ENCODE measurements at regions not wholly inside any gene's neighbourhood (a gene's known extent, or its start where the extent isn't known, plus 50 kb on each side); places are given as distances from the start of the nearest gene placed in this dataset.

DNA sequence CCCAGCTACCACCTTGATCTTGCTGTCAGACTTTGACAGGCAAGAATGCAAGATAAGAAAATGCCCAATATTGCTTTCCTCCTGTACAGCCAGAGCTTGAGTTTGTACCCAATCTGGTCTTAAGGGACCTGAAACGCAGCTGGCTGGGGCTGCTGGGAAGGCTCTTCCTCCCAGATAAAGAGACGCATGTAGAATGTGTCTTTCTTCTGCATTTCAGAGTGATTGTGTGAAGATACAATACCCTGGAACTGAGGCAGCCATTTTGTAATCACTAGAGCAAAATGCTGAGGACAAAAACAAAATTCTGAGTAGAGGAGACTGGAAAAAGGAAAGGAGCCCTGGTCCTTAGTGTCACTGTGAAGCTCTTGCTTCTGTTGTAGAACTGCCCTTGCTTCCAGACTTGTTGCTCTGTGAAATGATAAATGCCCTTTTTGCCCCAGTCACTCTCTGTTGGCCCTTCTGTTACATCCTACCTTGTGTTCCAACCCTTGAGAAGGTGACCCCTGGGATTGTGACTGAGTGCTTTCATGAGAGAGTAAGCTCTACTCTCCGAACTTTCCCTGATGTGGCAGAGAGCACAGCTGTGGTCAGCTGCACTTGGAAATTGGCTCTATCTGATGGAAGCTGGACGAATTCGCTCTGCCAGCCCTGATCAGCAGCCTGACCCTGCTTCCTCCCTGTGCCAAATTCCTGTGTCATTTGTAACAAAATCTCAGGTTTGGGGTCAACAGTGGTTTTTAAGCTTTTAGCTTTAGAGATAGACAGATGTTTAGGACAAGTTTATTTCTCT, 137.4 kb upstream of the RBMS1 start:
- no peak for DNase-seq (ENCODE audit: low read depth)

DNA sequence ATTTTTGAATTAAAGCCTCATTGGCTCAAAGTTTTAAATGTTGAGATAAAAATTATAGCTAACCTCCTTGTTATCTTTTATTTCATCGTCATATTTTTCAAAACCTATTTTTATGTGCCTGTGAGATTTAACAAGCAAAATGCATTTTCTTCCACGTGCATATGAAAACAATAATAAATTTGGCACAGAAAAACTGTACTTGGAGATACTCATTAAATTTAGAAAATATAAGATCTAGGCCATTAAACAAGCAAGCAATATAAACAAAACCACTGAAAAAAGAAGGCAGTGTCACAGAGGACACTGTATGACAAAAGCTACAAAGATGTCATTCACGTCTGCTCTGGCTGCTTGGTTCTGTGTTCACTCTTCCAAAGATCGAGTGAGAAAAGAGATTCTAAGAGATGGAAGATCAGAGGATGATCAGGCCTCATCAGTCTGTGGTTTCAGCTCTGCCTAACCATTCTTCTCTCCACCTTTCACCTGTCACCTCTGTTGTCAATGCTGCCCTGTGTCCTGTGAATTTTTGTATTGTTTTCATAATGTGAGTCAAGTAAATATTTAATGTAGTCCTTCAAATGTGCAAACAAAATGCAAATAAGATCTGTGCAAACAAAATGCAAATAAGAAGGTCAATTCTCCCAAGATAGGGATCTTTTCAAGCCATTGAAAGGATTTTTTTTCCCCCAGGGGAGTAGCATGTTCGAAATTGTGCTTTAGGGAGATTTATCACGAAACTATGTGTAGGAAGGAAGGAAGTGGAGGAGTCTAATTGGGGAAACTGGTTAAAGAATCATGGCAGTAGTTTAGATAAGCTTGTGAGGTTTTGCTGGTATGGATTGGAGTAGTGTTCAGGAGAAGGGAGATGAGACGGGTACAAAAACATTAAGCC, 138.7 kb upstream of the RBMS1 start:
- no peak for DNase-seq (ENCODE audit: low read depth)

DNA sequence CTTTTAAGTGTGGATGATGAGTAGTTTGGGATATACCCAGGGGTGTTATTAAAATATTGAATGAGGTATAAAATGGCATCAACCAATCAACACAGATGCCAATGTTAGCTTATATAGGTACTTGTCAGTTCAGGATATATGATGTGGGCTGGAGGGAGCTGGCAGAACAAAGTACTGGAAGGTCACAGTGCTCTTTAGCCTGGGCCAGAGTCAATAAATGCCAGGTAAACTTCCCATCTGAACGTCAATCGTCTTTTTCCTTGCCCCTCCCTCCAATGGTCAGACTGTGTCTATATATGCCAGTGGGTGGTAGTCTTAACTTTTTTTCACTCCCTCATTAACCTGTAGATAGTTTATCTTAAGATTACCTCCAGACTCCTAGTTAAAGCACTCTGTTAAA, 140.8 kb upstream of the RBMS1 start:
- no peak for DNase-seq (ENCODE audit: low read depth)

DNA sequence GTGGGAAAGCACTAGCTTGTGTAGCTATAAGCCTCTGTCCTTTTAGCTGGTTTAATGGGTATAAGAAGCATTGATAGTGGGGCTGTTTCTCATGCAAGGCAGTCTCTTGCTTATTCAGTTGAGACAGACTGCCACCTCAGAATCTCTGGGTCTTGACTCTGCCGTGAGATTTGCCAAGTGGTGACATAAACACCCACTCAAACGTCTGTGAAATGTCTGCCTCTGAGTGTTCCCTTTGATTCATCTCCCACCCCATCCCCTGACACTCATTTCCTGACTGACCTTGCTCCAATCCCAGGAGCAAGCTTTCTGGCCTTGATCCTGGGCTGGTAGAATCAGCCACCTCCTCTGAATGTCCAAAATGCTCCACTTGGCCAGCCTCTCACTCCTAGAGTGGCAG, 141.9 kb upstream of the RBMS1 start:
- no peak for DNase-seq (ENCODE audit: low read depth)

DNA sequence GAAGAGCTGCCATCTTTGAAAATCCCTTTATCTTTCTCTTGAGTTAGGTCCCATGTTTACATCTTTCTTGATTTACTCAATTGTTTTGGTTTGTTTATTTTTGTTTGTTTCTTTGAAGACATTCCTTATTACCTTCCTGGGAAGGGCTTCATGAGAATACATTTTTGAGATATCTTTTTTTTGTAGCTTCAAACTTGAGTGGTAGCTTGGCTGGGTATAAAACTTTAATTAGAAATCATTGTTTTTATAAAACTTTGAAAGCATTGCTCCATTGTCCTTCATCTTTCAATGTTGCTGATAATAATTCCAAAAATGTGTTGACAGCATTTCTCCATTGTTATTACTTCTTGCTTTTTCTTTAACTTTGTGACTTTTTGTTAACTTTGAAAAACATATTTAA, 145.9 kb upstream of the RBMS1 start:
- no peak for DNase-seq (ENCODE audit: low read depth)

DNA sequence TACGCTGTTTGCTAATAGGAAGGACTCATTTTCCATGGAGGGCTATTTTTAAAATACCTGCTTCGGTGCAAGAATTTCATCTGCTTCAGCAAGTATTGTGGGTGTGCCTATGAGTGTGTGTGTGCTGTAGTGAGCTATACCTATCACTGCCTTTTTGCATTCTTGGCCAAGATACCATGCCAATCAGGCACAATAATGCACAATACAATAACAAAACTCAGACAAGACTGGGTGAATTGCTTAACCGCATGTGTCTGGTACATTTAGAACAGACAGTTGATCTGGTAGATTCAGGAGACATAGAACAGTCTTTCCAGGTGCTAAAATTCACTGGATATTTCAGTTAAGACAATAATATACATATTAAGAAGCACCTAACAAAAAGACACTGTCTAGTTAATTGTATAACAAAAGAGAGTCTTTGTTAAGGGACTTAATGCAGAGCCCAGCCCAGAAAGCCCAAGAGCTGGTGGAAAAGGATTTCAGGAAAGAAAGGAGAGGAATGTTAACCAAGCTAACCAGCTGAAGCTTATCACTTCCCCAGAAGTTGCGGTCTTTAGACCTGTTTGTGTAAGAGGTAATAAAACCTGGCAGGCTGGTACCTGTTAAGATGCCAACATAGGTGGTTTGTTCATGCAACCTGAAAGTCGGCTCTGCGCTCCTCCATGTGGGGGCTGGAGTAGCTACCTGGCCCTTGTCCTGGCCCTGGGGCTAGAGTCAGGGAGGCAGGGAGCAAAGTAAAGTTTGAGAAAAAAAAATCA, 153.3 kb upstream of the RBMS1 start:
- no peak for DNase-seq (ENCODE audit: low read depth)

DNA sequence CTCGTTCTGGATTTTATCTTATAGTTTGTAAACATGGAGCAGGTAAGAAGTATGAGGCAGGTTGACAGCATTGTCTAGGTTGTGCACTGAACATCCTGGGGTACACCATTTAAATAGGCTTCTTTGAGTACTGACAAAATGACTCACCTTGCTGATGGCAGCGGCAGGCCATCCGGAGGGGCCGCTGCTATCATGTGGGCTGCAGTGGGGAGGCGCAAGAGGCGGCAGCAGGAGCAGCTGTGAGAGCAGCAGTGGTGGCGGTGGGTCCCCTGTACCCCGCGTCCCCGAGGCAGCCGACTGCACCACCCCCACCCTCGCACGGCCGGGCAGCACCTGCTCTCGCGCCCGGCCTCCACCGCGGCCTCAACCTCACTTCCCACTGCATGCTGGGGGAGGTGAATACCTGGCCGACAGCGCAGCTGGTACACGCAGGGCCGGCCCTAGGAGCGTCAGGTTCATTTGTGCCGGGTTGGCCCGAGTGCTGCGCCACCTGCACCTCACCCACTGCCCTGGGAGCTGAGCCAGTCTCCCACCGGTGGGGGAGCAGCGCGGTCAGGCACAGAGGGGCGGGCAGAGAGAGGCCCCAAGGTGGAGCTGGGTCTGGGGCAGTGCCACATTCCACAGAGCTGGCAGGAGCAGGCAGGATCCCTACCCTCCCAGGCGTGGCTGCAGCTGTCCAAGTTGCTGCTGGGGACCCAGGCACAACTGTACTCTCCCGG, 154.5 kb upstream of the RBMS1 start:
- no peak for DNase-seq (ENCODE audit: low read depth)

DNA sequence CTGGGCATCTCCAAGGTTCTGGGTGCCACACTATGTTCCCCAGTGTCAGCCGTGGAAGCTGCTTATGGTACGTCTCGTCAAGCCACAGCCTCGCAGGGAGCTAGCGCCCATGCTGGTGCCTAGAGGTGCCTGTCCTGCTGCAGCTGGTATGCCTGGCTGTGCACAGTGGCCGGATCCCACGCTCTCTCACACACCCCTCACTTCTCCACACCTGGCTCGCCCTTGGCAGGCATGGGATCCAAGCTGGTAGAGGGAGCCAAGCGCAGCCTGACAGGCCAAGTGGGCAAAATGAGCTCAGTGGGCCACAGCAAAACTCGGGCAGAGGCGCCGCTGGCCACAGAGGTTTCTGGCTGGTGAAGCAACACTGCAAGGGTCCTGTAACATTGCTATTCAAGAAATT, 156.1 kb upstream of the RBMS1 start:
- no peak for DNase-seq (ENCODE audit: low read depth)

DNA sequence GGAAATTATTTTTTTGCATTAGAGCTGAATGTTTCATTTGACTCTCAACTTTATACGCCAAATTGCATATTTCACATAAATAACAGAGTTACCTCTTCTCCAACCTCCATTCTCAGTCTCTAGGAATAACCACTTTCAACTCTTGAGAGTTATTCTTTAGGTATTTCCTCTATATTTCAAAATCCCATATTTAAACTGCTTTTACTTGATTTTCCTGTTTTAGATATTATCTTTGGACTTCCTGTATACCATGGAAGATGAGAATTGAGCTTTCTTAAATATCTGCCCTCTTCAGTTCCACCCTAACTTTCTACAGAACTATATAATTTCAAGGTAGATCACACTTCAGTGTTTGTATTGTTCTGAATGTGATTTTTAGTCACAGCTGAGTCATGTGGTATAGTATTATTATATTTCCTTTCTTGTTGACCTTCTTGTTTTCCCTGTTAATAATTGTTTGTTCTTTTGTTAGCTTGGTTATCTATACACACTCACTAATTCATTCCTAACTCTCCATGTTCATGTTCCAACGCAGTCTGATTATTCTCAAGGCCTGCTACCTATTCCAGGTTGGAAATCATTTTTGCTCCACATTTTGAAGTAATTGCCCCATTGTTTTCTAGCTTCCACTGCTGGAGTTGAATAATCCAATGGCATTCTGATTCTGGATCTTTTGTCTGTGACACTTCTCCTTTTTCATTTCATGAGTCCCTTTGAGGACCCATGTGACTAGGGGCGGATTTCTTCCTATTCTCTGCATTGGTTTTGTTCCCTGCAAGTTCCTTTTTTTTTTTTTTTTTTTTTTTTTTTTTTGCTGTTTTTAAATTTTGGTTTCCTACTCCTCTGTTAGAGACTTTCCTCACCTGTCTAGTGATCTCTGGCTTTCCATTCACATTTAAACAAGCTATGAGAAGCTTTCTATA, 156.8 kb upstream of the RBMS1 start:
- DNase-seq (ENCODE audit: low read depth): no peak

DNA sequence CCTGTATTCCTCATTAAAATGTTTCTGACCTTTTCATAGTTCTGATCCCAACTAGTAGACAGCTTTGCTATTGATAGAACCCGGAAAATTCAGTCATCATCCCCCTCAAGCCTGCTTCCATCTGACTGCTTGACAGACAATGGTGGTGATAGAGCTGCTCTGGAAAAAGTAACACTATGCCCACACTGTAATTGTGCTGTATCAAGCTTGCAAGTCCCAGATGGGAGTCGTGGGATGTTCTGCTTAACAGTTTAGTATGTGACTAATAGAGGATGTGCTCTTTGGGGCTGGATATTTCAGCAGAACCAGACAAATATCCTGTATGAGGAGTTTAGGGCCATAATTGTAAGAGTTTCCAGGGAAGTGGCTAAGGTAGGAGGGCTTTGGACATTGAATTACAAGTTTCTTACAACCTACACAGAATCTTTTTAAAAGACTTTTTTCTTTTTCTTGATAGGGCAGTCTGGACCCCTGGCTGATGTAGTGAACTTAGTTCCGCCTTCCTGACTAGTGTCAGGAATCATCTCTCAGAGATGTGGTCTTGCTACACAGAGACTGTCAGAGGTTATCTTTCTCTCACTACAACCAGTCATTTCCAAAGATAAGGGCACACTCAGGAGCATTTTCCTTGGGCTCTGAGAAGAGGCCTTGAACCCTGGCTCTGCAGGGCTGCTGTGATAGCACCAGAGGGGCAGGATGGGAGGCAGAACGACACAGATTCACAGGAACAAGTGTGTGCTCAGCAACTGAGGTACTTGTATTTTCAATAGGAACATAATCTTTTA, 158.0 kb upstream of the RBMS1 start:
- no peak for DNase-seq (ENCODE audit: low read depth)

DNA sequence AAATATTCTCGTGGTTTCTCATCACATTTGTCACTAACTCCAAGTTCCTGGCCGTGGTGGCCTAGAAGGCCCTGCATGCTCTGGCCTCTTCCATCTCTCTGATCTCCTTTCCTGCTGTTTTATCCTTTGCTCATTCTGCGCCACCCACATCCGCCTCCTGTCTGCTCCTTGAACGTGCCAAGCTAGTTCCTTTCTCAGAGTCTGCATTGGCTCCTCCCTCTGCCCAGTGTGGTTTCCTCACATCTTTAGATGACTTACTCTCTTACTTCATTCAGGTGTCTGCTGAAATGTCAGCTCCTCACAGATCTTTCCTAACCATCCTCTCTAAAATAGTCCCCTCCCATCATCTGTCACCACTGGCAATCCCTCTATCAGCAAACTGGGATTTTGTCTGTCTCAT, 158.6 kb upstream of the RBMS1 start:
- DNase-seq (ENCODE audit: low read depth): peak; percentile 45

DNA sequence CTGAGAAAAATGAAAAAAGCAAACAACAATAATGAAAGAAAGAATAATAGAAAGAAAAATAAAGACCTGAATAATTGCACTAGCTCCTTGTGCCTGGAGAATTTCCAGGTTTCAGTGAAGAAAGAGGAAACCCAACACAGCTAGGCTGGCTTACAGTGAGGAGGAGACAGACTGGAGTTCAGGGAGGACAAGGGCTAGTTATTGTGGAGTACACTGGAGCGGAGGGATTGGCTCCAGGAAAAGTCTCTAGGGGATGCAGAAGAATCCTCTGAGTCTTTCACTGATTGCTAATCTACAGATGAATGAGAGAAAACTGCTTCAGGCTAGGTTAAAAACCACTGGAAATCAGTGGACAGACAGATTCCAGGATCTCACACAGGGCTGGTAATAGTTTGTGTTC, 163.6 kb upstream of the RBMS1 start:
- DNase-seq (ENCODE audit: low read depth): no peak

DNA sequence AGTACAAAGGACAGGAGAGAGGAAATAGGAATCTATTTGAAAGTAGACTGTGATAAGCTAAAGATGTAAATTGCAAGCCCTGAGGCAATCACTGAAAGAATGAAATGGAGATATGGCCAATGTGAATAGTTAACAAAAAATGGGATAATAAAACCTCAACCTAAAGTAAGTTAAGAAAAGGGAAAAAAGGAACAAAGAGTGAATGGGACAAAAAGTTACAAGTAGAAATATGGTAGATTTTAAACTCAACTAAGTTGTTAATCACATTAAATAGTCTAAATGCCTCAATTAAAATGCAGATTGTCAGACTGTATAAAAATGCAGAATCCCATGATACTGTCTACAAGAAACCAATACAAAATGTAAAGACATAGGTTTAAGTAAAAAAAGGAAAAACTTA, 165.2 kb upstream of the RBMS1 start:
- DNase-seq (ENCODE audit: low read depth): no peak

DNA sequence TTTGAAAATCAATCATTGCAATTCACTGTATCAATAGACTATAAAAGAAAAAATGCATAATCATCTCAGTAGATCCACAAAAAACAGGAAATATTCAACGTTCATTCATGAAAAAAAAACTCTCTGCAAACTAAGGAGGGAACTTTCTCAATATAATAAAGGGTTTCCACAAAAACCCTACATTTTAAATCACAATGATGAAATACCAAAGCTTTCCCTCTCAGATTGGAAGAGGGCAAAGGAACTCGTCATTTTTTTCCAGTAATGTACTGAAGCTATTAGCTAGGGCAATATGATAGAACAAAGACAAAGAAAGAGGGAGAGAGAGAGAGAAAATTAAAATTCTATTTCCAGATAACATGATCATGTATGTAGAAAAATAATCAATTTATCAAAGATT, 167.1 kb upstream of the RBMS1 start:
- no peak for DNase-seq (ENCODE audit: low read depth)

DNA sequence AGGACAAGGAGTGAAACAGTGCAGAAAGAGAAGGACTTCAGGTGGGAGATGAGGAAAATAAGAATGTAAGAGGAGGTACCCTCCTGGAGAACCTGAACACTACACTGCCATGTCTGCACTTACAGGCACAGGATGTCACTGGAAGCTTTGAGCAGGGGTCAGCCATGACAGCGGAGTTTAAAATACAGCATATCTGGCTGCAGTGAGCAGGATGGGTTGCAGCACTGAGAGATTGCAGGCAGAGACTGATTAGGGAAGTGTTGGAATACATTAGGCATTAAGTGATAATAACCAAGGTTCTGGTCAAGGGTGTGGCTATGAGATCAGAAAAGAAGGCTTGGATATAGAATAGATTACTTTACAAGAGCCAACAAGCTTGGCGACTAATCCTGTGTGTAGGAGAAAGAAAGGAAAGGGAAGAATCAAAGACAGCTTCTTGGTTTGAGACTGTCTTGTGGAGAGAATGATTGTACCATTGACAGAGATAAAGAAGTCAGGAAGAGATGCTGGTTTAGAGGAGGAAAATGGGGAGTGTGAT, 171.1 kb upstream of the RBMS1 start:
- DNase-seq (ENCODE audit: low read depth): no peak

DNA sequence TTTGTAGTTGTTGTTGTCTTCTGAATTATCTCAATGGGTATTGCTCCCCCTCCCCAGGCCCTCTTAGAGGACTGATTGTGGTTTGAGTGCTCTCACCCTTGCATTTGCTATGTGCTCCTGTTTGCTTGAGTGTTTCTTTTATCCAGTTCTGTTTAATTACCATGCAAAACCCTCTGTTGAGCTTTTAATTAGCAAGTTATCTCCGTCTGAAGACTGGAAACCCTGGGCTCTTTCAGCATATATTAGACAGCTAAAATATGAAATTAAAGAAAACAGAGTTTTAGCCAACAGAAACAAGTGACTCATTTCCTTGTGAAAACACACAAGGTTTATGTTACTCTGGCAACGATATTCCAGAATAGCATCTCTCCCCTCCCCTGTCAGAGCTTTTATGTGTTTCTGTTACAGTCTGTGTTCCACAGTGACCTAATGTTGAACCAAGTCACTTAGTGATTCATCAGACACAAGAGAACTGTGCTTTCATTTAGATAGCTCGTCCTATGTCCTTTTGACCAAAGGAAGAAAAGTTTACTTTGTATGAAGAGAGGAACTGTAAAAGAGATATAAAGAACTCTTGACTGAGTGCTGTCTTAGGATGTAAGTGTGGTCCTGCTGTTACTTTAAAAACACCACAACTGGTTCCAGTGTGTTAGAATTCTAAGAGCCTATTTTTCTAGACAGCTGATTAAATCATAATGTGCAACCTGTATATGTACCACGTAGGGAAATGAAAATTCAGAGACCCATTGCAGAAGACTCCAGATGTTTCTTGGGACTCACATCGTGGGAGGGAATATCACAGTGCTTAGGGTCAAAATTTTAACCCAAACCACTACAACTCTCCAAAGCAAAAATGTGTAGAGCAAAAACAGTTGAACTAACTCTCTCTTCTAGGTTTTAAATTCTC, 172.8 kb upstream of the RBMS1 start:
- no peak for DNase-seq (ENCODE audit: low read depth)

DNA sequence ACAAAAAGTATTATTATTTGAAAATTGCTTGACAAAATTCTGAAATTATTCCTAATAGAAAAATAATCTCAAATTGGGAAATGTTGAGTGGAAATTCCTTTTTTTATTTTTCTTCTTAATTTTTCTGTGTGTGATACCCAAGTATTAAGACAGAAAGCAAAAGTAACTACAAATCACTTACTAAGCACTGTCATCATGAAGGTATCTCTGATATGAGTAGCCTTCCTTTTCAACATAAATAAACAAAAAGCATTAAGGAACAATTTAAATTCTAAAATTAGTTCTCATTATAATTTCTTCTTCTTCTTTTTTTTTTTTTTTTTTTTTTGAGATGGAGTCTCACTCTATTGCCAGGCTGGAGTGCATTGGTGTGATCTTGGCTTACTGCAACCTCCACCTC, 174.2 kb upstream of the RBMS1 start:
- no peak for DNase-seq (ENCODE audit: low read depth)

DNA sequence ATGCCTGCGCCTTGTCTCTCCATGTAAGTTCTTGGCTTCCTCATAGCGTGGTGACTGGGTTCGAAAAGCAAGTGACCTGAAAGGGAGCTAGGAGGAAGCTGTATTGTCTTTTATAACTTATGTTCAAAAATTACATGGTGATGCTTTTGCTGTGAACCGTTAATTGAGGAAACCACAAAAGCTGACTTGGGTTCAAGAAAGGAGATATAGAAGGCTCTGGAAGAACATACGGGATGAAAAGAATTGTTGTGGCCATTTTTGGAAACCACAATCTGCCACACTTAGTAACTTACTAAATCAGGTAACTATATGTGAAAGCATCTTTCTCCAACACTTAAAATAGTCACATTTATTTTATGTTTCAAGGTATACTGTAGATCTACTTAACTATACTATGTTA, 177.0 kb upstream of the RBMS1 start:
- no peak for DNase-seq (ENCODE audit: low read depth)

DNA sequence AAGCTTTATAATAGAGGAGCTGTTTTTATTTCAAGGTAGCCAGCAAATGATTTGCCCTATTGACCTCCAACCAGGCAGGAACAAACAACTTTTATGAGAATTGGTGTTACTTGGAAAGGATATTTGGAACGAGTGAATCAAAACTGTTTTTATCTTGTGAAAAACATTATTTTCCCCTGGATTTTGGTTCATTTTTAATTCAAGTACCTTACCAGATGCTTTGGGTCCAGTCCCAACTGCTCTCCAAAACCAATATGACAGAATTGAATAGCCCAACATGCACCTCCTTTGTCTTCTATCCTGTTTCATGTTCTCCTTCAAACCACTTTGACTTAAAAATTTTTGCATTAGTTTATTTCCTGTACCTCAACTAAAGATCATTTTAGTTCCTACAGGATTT, 178.6 kb upstream of the RBMS1 start:
- DNase-seq (ENCODE audit: low read depth): no peak
